HG02623 (cell line): ENCODE measurements at regions not wholly inside any gene's neighbourhood (a gene's known extent, or its start where the extent isn't known, plus 50 kb on each side); places are given as distances from the start of the nearest gene placed in this dataset.
"Not testable (repeated sequence)": the region's sequence is repeated elsewhere in the genome, so short reads cannot be mapped to it uniquely, and the experiment has no call there.

Source experiments
- ATAC-seq: cut with Tn5 transposase; IDR thresholded peaks from one replicate; pipeline ENCODE4 v1.9.1; 2021; ENCODE audit warnings: moderate library complexity; ENCODE audit not compliant: unreplicated experiment

DNA sequence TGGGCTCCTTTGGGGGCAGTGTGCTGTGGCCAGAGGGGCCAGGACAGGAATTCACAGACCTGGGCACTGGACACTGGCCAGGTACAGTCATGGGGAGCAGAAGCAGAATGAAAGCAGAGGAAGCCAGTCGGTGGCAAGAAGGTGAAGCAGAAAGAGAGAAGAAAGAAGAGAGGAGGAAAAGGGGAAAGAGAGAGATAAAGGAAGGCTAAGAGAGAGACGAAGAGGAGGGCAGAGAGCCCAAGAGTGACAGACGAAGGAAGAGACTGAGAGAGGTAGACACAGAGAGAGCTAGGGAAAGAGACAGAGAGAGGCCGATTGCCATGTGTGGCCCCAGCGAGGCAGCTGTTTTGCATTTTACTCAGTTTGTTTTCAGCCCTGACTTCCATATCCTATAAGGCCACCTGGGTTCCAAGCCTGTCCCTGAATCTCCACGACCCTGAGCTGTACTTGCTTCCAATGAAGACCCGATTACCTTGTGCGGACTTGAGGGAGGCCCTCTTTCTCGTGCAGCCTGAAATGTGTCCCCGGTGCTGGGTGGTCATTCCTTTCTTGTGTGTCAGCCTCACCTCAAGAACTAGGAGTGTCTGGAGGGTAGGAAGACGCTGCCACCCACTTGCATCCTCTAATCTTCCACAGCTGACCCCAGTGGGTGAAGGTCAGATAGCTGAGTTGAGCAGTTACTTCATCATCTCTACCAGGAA is 73.9 kb downstream of the LSM3 start:
- ATAC-seq = no peak

DNA sequence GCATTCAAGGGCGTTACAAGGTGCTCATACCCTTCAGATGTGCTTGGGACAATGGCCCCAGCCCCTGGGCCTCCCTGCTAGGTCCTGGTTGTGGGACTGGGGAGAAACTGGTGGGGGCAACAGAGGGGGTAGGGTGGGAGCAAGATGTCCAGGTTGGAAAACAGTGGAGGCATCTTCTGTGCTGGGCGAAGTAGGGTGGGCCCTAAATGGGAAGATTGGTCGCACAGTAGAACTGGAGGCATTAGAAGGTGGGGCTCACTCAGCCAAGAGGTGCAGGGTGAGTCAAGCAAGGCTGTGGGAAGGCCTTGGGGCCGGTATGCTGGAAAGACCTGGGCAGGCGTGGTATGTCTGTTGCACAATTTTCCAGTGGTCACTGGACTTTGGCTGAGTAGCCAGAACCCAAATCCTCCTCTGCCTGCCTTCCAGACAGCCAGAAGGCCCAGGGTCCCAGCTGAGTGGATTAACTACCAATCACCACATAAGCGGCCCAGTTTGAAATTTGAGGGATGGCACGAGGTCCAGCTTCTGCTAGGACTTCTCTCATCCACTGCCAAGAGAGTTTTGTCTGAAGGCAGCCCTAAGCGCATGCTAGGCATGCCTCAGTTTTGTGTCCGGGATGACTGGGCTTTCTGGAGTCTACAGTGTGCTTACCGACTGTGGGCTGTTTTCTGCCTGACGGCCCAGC is 74.5 kb downstream of the LSM3 start:
- ATAC-seq = no peak

DNA sequence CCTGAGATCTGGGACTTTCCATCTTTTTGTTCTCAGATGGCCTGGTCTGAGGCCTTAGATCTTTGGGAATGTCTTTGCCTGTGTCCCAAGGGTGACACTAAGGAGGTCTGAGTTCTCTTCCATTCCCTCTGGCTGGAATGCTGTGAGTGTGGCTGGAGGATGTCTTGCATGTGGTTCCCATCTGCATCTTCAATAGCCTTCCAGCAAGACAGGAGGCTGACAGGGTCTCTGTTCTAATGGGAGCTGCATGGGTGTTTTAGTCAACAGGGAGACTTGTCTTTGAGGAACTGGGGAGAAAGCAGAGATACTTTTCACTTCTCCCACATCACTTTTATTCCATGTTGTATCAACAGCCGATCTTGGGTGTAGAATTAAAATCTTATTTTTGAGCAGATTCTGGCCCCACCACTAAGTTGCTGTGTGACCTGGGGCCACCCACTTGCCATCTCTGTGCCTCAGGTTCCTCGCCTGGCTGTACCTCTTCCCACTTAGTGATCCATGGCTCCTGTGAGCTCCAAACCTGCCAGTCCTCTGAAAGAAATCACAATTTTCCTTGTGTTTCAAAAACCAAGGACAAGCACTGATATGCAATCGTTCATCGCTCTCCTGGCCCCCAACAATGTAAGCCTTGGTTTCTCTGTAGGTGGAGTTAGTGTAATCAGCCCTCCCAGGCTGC is 75.2 kb downstream of the LSM3 start:
- no peak for ATAC-seq

DNA sequence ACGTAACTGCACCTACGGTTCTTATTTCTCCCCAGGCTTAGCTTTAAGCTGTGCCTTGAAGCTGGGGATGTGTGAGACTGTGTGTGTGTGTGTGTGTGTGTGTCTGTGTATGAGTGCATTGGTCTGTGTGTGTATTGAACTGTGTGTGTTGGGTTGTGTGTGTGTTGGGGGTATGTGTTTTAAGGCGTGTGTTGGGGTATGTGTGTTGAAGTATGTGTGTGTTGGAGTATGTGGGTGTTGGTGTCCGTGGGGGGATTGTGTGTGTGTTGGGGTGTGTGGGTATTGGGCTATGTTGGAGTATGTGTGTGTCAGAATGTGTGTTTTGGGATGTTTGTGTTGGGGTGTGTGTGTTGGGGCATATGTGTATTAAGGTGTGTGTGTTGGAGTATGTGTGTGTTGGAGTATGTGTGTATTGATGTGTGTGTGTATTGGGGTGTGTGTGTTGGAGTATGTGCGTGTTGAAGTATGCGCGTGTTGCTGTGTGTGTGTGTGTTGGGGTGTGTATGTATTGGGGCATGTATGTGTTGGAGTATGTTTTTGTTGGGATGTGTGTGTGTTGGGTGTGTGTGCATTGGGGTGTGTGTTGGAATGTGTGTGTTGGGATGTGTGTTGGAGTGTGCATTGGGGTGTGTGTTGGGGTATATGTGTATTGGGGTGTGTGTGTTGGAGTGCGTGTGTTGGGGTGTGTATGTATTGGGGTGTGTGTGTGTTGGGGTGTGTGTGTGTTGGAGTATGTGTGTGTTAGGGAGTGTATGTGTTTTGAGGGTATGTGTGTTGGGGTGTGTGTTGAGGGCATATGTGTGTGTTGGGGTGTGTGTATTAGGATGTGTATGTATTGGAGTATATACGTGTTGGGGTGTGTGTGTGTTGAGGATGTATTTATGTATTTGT is 76.4 kb downstream of the LSM3 start:
- no peak for ATAC-seq

DNA sequence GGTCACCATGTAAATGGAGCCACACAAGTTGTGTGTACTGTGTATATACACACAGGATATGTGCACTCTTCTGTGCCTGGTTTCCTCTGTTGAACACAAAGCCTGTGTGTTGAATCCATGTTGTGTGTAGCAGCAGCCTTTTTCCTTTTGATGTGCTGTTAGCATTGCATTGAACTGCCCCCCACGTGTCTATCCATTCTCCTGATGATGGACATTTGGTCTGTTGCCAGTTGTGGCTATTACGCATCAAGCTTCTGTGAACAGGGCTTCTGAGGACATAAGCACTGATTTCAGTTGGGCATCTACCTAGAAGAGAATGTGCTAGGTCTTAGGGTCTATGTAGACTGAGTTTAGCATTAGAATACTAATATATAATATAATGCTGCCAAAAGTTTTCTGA is 77.4 kb downstream of the LSM3 start:
- ATAC-seq = no peak

DNA sequence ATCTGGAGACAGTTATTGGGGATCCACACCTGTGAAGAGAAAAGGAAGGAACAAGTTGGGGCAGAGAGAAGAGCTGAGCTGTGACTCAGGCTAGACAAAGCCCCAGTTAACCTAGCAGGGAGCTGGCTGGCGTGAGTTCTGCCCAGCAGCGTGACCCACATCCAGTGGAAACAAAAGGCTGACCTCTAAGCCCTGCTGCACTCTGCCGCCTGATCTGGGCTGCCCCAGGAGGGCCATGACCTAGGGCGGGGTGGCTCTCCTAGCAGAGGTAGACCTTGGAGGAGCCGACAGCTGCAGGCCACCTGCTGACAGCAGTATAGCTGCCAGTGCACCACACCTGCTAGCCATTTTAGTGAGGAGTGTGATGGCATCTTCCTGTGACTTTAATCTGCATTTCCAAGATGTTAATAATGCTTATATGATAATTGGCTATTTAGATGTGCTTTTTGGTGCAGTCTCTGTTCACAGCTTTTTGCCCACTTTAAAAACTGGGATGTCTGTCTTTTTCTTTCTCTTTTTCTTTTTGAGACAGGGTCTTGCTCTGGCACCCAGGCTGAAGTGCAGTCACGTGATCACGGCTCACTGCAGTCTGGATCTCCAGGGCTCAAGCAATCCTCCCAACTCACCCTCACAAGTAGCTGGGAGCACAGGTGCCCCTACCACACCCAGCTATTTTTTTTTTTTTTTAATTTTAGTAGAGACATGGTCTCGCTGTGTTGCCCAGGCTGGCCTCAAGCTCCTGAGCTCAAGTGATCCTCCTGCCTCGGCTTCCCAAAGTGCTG is 78.1 kb downstream of the LSM3 start:
- ATAC-seq = no peak

DNA sequence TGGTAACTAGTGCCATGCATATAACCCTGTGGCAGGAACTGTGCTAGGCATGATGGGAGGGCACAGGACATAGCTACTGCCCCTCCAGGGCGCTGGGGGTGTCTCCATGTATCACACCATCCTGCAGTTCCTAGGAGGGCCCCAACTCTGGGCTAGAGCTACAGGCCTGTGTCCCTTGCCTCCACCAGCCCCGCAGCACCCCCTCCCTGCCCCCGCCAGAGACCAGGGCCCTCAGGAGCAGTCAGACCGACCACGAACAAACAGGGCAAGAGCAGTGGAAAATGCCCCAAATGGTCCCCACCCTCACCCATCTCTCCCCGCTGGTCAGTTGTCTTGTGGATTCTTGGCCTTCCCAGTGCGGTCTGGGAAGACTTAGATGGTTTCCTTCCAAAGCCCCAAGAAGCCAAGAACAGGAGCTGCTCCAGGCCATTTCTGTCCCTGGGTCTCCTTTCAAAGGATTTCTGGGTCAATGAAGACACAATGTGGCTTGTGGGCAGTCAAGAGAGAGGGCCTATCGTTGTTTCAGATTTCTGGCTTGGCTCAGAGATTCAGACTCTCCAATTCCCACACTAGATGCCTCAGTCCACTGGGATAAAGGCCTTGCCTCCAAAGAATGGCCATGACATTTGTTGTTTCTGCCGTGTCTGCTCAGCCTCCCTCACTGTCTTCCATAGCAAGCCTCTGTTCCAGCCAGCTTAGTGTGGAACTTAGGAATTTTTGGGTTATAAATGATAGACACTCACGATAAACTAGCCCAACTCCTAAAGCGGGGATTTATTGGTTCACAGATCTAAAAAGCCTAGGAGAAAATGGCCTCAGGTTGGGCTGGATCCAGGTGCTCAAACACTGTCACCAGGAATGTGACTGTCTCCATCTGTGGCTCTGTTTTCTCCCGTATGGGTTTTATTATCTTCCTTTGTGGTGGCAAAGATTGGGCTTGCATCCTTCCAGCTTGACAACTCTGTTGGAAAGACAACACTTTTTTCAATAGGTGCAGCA is 80.6 kb downstream of the LSM3 start:
- no peak for ATAC-seq

DNA sequence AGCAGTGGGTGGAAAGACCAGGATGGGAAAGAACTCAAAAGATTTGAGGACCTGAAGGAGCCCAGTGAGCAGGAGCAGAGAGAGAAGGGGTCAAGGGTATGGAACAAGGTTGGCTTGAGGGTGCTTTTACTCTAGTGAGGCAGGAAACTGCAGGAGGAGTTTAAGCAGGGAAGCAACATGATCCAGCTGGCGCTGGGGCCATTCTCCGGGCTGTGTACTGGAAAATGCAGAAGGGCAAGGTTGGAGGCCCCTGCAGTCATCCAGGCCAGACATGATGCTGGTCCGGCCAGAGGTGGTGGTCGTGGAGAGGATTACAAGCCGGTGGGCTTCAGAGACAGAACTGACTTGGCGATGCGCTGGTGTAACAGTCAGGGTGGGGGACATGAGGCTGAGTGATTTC is 81.8 kb downstream of the LSM3 start:
- ATAC-seq = no peak

DNA sequence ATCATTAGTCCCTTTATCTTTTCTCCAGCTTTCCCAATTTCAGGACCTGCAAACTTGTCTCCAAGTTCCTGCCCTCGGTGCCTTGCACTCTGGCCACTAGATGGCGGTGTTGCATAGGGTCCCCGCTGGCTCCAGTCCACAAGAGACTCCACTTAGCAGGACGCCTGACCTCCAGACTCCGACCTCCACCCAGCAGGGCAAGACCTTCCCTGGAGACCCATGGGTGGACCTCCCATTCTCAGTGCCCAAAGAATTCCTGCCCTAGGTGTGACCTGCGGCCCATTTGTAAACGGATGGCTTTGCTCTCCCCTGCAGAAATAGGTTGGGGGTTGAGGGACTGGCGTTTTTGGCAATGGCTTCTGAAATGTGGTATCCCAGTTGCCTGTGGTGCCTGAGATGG is 82.6 kb downstream of the LSM3 start:
- ATAC-seq = no peak

DNA sequence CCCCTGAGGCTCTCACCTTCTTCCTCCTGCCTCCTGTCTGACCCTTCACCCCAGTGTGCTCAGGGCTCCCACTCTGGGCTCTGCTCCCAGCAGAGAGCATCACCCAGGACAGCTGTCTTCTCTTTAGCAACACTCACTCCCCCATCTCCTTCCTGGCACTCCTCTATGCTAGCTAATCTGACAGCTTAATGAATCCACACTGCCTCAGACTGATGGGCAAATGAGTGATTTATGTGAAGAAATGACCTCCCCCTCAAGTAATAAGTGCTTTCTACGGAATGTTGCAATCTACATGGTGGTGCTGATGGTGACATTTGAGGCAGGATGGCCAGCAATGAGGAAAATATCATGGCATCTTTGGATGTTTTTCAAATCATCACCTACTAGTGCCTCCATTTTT is 83.6 kb downstream of the LSM3 start:
- no peak for ATAC-seq

DNA sequence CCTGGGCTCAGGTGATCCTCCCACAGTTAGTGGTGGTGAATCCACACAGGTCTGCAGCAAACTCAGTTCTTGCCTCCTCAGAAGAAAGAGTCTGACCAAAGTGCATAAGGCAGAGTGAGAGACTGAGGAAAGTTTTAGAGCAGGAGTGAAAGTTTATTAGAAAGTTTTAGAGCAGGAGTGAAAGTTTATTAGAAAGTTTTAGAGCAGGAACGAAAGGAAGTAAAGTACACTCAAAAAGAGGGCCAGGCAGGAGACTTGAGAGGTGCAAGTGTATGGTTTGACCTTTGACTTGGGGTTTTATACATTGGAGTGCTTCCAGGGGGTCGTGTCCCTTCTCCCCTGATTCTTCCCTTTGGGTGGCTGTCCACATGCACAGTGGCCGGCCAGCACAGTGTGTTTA is 84.2 kb downstream of the LSM3 start:
- ATAC-seq = no peak

DNA sequence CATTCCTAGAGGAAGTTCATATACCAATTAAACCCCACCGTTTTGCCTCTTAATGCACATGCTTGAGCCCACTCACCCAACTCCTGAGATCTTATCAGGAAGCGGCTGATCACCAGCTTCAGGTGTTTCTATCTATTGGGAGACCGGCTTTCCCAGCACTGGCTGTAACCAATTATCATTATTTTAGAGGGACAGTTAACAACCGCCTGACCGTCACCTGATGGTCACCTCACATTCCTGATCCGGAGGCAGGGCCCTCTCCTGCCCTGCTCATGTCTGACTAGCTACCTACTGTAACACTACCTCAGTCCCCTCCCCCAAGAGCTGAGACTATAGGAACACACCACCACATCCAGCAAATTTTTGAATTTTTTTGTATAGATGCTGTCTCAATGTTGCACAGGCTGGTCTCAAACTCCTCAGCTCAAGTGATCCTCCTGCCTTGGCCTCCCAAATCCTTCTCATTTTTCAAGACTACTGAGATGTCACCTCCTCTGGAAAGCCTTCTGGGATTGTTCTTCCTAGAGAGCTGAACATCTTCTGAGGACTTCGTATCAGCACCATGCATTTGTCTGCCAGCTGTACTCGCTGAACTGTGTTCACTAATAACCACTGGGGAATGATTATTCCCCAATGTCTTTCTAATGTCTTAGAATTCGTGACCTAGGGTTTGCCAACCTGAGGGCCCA is 84.8 kb downstream of the LSM3 start:
- ATAC-seq = no peak

DNA sequence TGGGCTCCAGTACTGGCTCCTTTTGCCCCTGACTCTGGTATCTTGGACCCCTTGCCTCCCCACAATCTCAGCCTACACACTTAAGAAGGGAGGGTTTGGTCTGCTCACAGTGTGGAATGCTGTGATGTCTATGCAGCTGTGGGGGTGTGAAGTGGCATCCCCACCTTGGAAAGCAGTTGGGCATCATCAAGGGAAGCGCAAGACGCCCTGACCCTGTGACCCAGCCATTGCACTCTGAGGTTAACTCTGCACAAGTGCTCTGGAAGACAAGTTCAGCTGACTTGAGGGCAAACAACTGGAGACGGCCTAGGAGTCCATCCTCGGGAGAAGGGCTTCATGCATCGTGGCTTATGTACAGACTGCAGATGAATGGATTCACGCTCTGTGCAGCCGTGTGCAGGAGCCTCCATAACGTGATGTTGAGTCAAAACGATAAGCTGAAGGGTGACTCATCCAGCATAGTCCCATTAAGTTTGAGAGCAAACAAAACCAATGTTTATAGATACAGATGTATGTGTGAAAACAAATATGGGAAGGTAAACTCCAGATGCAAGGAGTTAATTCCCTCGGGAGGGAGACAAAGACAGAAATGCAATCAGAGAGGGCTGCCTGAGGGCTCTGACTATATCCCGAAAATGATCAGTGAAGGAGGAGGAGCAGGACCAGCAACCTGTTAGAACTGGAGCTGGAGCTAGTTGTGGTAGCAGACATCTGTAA is 86.8 kb downstream of the LSM3 start:
- no peak for ATAC-seq

DNA sequence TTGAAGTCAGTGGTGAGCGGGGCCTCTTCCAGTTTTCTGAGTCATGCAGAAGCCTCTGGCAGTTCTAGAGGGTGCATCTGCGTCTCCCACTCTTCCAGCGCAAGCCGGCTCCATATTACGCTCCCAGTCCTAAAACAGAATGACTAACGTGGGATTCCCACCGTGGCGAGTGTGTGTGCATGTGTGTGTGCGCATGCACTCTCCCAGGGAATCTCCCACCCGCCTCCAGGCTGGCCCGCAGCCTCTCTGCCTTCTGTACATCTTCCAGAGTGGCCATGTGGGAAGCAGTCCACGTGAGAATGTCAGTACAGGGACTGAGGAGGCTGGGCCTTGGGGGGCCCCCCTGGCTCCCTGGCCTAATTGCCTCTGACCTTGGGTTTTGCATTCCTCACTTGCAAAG is 87.7 kb downstream of the LSM3 start:
- no peak for ATAC-seq

DNA sequence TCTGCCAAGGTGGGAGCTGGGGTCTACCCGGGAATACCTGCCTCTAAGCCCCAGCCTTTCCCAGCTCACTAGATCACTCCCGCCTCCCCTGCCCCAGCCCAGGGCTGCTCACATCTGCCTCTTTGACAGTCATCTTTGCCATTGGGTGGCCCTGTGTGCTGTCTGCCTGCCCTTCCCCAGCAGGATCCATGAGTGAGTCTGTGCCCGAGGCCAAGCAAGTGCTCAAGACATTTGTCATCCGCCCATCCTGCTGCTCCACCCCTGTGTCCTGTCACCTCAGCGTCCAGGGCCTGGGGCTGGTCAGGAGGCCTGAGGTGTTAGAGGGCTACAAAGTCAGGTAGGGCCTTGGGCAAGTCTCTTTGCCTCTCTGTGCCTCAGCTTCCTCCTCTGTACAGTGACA is 89.4 kb downstream of the LSM3 start:
- no peak for ATAC-seq

DNA sequence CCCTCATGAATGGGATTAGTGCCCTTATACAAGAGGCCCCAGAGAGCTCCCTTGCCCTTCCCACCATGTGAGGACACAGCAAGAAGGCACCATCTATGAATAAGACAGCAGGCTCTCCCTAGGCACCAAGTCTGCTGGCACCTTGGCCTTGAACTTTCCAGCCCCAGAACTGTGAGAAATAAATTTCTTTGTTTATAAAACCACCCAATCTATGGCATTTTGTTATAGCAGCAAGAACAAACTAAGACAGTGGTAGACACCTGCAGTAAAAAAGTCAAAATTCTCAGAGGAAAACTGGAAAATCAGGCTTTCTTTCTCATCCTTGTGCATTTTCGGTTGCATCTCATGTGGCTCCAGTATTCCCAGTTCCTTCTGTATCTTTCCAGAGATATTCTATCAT is 90.3 kb downstream of the LSM3 start:
- ATAC-seq = no peak

DNA sequence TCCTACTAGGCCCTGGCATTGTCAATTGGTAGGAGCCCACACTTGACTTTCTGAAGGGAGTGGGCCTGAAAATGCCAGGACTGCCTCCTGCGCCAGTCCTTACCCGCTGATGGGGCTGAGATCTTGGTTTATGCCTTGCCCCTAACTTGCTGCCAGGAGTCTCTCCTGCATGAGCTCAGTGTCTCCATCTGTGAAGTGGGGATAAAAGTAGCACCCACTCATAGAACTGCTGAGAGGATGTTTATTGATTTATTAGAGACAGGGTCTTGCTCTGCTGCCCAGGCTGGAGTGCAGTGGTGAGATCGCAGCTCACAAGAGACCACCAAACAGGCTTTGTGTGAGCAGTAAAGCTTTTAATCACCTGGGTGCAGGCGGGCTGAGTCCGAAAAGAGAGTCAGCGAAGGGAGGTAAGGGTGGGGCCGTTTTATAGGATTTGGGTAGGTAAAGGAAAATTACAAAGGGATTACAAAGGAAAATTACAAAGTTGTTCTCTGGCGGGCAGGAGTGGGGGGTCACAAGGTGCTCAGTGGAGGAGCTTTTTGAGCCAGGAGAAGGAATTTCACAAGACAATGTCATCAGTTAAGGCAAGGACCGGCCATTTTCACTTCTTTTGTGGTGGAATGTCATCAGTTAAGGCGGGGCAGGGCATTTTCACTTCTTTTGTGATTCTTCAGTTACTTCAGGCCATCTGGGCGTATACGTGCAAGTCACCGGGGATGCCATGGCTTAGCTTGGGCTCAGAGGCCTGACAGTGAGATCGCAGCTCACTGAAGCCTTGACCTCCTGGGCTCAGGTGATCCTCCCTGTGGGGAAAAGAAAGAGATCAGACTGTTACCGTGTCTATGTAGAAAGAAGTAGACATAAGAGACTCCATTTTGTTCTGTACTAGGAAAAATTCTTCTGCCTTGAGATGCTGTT is 93.7 kb downstream of the LSM3 start:
- not testable (repeated sequence) for ATAC-seq
